ENCODE measurements at regions not wholly inside any gene's neighbourhood (a gene's known extent, or its start where the extent isn't known, plus 50 kb on each side); places are given as distances from the start of the nearest gene placed in this dataset.
"Not testable (repeated sequence)": the region's sequence is repeated elsewhere in the genome, so short reads cannot be mapped to it uniquely, and the experiment has no call there.

DNA sequence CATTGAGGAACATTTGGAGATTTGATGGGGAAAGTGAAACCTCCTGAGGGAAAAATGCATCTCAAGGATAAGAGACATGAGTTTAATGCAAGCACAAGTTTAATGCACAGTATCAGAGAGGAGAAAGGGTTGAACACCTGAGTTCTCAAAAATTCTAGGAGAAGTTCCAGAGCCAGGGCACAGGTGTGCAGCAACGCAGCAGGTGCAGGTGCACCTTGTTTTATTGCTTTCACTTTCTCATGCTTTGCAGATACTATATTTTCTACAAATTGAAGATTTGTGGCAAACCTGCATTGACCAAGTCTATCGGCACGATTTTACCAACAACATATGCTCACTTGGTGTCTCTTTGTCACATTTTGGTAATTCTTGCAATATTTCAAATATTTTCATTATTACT, 267.6 kb upstream of the HNRNPA3 start:
- Mint-ChIP-seq H3K4me1 (ENCODE audit: unreplicated experiment) (no peaks in the 10 kb centered on the region), H3K27me3 (ENCODE audit: unreplicated experiment) (peaks cover 1% of the 10 kb centered on the region), H3K9me3 (ENCODE audit: unreplicated experiment) (no peaks in the 10 kb centered on the region), H3K27ac (ENCODE audit: unreplicated experiment) (no peak overlapping the region), H3K4me3 (ENCODE audit: unreplicated experiment) (no peak overlapping the region), H3K36me3 (ENCODE audit: low read depth, unreplicated experiment) (no peaks in the 10 kb centered on the region)
- no peak for DNase-seq (ENCODE audit: low spot score)
- TF ChIP-seq, protein P1, sequence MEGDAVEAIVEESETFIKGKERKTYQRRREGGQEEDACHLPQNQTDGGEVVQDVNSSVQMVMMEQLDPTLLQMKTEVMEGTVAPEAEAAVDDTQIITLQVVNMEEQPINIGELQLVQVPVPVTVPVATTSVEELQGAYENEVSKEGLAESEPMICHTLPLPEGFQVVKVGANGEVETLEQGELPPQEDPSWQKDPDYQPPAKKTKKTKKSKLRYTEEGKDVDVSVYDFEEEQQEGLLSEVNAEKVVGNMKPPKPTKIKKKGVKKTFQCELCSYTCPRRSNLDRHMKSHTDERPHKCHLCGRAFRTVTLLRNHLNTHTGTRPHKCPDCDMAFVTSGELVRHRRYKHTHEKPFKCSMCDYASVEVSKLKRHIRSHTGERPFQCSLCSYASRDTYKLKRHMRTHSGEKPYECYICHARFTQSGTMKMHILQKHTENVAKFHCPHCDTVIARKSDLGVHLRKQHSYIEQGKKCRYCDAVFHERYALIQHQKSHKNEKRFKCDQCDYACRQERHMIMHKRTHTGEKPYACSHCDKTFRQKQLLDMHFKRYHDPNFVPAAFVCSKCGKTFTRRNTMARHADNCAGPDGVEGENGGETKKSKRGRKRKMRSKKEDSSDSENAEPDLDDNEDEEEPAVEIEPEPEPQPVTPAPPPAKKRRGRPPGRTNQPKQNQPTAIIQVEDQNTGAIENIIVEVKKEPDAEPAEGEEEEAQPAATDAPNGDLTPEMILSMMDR (IDR thresholded peaks at IDR 0.05; ENCODE audit: unreplicated experiment), result no peak

DNA sequence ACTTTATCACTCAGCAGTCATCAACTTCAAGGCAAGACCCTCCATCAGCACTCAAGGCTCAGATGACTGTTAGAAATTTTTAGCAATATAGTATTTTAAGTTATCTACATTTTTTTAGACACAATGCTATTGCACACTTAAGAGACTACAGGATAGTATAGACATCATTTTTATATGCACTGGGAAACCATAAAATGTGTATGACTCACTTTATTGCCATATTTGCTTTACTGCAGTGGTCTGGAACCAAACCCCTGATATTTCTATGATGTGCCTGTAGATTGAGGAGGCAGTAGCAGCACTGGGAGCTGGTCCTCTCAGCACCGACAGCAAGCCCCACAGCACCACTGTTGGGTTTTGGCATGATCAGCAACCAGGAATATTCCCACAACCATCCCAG, 264.8 kb upstream of the HNRNPA3 start:
- no peak for DNase-seq (ENCODE audit: low spot score)
- Mint-ChIP-seq H3K36me3 (ENCODE audit: low read depth, unreplicated experiment) (no peaks in the 10 kb centered on the region), H3K27me3 (ENCODE audit: unreplicated experiment) (peaks cover 1% of the 10 kb centered on the region), H3K4me3 (ENCODE audit: unreplicated experiment) (no peak overlapping the region), H3K27ac (ENCODE audit: unreplicated experiment) (no peak overlapping the region), H3K4me1 (ENCODE audit: unreplicated experiment) (no peaks in the 10 kb centered on the region), H3K9me3 (ENCODE audit: unreplicated experiment) (no peaks in the 10 kb centered on the region)
- TF ChIP-seq, protein P1 (IDR thresholded peaks at IDR 0.05; ENCODE audit: unreplicated experiment), result no peak

DNA sequence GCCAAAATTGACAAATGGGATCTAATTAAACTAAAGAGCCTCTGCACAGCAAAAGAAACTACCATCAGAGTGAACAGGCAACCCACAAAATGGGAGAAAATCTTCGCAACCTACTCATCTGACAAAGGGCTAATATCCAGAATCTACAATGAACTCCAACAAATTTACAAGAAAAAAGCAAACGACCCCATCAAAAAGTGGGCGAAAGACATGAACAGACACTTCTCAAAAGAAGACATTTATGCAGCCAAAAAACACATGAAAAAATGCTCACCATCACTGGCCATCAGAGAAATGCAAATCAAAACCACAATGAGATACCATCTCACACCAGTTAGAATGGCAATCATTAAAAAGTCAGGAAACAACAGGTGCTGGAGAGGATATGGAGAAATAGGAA, 261.4 kb upstream of the HNRNPA3 start:
- not testable (repeated sequence) for H3K27ac Mint-ChIP-seq (ENCODE audit: unreplicated experiment); H3K4me1 Mint-ChIP-seq (ENCODE audit: unreplicated experiment); H3K4me3 Mint-ChIP-seq (ENCODE audit: unreplicated experiment); H3K27me3 Mint-ChIP-seq (ENCODE audit: unreplicated experiment); H3K9me3 Mint-ChIP-seq (ENCODE audit: unreplicated experiment); DNase-seq (ENCODE audit: low spot score); H3K36me3 Mint-ChIP-seq (ENCODE audit: low read depth, unreplicated experiment)

DNA sequence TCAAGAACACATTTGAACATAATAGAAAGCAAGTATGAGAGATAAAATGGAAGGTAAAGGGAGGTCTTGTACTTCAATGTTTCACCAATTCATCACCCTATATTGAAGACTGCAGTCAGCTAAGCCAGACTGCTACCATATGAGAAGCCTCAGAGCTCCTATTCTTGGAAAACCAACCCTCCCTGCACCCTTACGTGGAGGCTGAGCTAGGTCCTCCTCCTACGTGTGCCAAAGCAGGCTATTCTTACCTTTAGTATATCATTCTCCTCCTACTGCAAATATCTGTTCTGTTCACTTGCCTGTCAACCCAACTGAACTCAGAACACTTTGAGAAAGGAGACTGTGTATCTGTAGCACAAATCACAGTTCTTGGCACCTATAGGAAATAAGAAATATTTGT, 255.8 kb upstream of the HNRNPA3 start:
- Mint-ChIP-seq H3K9me3 (ENCODE audit: unreplicated experiment) (no peaks in the 10 kb centered on the region), H3K36me3 (ENCODE audit: low read depth, unreplicated experiment) (no peaks in the 10 kb centered on the region), H3K27me3 (ENCODE audit: unreplicated experiment) (no peaks in the 10 kb centered on the region), H3K27ac (ENCODE audit: unreplicated experiment) (no peak overlapping the region), H3K4me1 (ENCODE audit: unreplicated experiment) (no peaks in the 10 kb centered on the region), H3K4me3 (ENCODE audit: unreplicated experiment) (no peak overlapping the region)
- DNase-seq (ENCODE audit: low spot score), result no peak
- TF ChIP-seq, protein P1 (IDR thresholded peaks at IDR 0.05; ENCODE audit: unreplicated experiment), result no peak

DNA sequence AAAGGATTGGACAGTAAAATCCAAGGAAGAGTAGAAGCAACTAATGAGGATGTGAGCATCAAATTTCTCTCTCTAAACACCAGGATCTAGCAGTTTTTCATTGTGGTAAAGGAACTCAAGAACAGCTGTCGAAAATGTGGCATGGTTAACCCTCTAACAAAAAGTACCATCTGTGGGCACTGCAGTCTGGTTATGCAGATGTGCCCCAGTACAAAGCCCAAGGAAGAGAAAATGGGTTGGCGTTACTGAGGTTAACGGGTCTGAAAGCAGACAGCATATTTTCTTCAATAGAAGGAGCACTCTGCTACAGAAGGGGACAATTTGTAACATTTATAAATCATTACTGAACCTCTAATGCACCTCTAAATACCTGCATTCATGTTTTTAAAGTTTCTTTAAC, 253.0 kb upstream of the HNRNPA3 start:
- Mint-ChIP-seq H3K9me3 (ENCODE audit: unreplicated experiment) (no peaks in the 10 kb centered on the region), H3K36me3 (ENCODE audit: low read depth, unreplicated experiment) (no peaks in the 10 kb centered on the region), H3K27ac (ENCODE audit: unreplicated experiment) (no peak overlapping the region), H3K27me3 (ENCODE audit: unreplicated experiment) (no peaks in the 10 kb centered on the region), H3K4me3 (ENCODE audit: unreplicated experiment) (no peak overlapping the region), H3K4me1 (ENCODE audit: unreplicated experiment) (peaks cover 6% of the 10 kb centered on the region)
- DNase-seq (ENCODE audit: low spot score), result no peak
- TF ChIP-seq, protein P1 (IDR thresholded peaks at IDR 0.05; ENCODE audit: unreplicated experiment), result no peak

DNA sequence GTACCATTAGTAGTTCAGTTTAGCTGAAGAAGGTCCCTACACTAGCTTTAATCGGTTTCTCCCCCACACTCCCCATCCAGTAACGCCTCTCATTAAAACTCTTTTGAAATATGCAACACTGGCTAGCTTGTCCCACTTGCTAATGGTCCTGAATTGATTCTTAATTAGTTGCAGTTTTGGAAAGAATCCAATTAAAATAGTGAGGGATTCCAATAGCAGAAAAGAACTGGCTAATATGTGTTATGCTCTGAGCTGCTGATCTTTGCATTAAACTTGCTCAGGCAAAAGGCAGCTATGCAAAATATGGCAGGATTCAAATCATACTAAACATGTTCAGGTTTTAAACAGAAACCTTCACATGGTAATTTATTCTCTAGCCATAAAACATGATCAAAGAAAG, 252.5 kb upstream of the HNRNPA3 start:
- Mint-ChIP-seq H3K27me3 (ENCODE audit: unreplicated experiment) (no peaks in the 10 kb centered on the region), H3K27ac (ENCODE audit: unreplicated experiment) (no peak overlapping the region), H3K4me1 (ENCODE audit: unreplicated experiment) (peaks cover 6% of the 10 kb centered on the region), H3K36me3 (ENCODE audit: low read depth, unreplicated experiment) (no peaks in the 10 kb centered on the region), H3K4me3 (ENCODE audit: unreplicated experiment) (no peak overlapping the region), H3K9me3 (ENCODE audit: unreplicated experiment) (no peaks in the 10 kb centered on the region)
- no peak for DNase-seq (ENCODE audit: low spot score)
- TF ChIP-seq, protein P1 (IDR thresholded peaks at IDR 0.05; ENCODE audit: unreplicated experiment), result no peak
